Fibroblast of lung (primary cell): ENCODE measurements at regions not wholly inside any gene's neighbourhood (a gene's known extent, or its start where the extent isn't known, plus 50 kb on each side); places are given as distances from the start of the nearest gene placed in this dataset.

Experiments used
- DNase-seq, 2 donors: peaks; one replicate each; pipeline versions ENCODE4 v3.0.0 to v3.0.0-alpha.2; 2010; ENCODE audit warnings: low read depth in 2 of 2
- H2AFZ ChIP-seq: 2 replicates; pipeline ENCODE4 v1.5.1; 2012; ENCODE audit warnings: low read length, control low read depth, inconsistent platforms
- H3K27ac ChIP-seq: 2 replicates; pipeline ENCODE4 v1.5.1; 2011; ENCODE audit warnings: low read length, control low read depth; ENCODE audit not compliant: insufficient read depth
- H3K27me3 ChIP-seq: 2 replicates; pipeline ENCODE4 v1.5.1; 2011; ENCODE audit warnings: mild to moderate bottlenecking, low read length; ENCODE audit not compliant: control insufficient read depth, insufficient read depth
- H3K36me3 ChIP-seq: 2 replicates; pipeline ENCODE4 v1.5.1; 2011; ENCODE audit warnings: low read length; ENCODE audit not compliant: control insufficient read depth, insufficient read depth
- H3K4me1 ChIP-seq: 2 replicates; pipeline ENCODE4 v1.5.1; 2011; ENCODE audit warnings: low read length; ENCODE audit not compliant: control insufficient read depth, insufficient read depth; ENCODE audit errors: extremely low read depth
- H3K4me2 ChIP-seq: 2 replicates; pipeline ENCODE4 v1.5.1; 2011; ENCODE audit warnings: low read length, control low read depth; ENCODE audit not compliant: insufficient read depth; ENCODE audit errors: extremely low read depth
- H3K4me3 ChIP-seq, 4 experiments: fragments of 200-600 bp in 1 of 4; sonication (generic) in 1 of 4; replicated peaks in 1 of 4; 2 replicates each; pipeline ENCODE4 v1.5.1; 2011 to 2016; ENCODE audit warnings: low read length in 4 of 4, low read depth in 3 of 4, mild to moderate bottlenecking in 3 of 4, control low read depth in 2 of 4, inconsistent platforms in 1 of 4, mixed read lengths in 1 of 4; ENCODE audit not compliant: insufficient read depth in 1 of 4; ENCODE audit errors: control extremely low read depth in 1 of 4
- H3K79me2 ChIP-seq: 2 replicates; pipeline ENCODE4 v1.5.1; 2012; ENCODE audit warnings: mild to moderate bottlenecking, low read length, inconsistent platforms; ENCODE audit not compliant: control insufficient read depth, insufficient read depth
- H3K9ac ChIP-seq: 2 replicates; pipeline ENCODE4 v1.5.1; 2011; ENCODE audit warnings: mild to moderate bottlenecking, low read length, control low read depth; ENCODE audit not compliant: insufficient read depth
- H3K9me3 ChIP-seq: 2 replicates; pipeline ENCODE4 v1.5.1; 2012; ENCODE audit warnings: low read depth, low read length; ENCODE audit not compliant: control insufficient read depth, insufficient read depth
- H4K20me1 ChIP-seq: 2 replicates; pipeline ENCODE4 v1.5.1; 2011; ENCODE audit warnings: low read length; ENCODE audit not compliant: control insufficient read depth, insufficient read depth; ENCODE audit errors: extremely low read depth
- CTCF ChIP-seq, 2 donors: IDR thresholded peaks in 1 of 2; conservative IDR thresholded peaks in 1 of 2; 1 replicate in 1 of 2; 2 replicates in 1 of 2; pipeline ENCODE4 v1.5.1; 2011 to 2012; ENCODE audit warnings: low read length in 2 of 2, control low read depth in 1 of 2, inconsistent platforms in 1 of 2, low read depth in 1 of 2, mild to moderate bottlenecking in 1 of 2
- EZH2 ChIP-seq: IDR thresholded peaks from 2 replicates; pipeline ENCODE4 v1.5.1; 2012; ENCODE audit warnings: low read length, control low read depth, mild to moderate bottlenecking; ENCODE audit errors: missing control alignments

DNA sequence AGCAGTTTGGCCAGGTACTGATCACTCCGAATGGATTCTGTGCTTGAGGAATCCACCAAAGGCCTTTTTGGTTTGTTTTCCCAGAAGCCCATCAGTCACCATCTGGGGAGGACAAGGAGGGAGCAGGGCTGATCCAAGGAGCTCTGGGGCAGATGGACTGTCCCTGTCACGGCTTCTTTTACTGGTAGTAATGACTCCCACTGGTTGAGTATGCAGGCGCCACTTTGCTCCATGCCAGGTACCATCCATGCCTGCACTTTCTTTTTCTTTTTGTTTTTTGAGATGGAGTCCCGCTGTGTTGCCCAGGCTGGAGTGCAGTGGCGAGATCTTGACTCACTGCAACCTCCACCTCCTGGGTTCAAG, 101.7 kb downstream of the UBIAD1 start:
- Histone ChIP-seq H3K9me3 (no peaks in the 10 kb centered on the region), H4K20me1 (no peaks in the 10 kb centered on the region), H3K4me2 (no peak overlapping the region), H3K79me2 (no peaks in the 10 kb centered on the region), H3K9ac (no peak overlapping the region), H3K27ac (no peak overlapping the region), H3K4me3 (no peak overlapping the region), H2AFZ (no peak overlapping the region), H3K4me1 (no peaks in the 10 kb centered on the region), H3K36me3 (no peaks in the 10 kb centered on the region), H3K27me3 (no peaks in the 10 kb centered on the region)
- TF ChIP-seq CTCF (conservative IDR thresholded peaks at IDR 0.05 in 1 of 2, IDR thresholded peaks at IDR 0.05 in 1 of 2; ENCODE audit: low read depth in 1 of 2, low read length in 2 of 2): no peak
- no peak for TF ChIP-seq EZH2
- no peak for DNase-seq

DNA sequence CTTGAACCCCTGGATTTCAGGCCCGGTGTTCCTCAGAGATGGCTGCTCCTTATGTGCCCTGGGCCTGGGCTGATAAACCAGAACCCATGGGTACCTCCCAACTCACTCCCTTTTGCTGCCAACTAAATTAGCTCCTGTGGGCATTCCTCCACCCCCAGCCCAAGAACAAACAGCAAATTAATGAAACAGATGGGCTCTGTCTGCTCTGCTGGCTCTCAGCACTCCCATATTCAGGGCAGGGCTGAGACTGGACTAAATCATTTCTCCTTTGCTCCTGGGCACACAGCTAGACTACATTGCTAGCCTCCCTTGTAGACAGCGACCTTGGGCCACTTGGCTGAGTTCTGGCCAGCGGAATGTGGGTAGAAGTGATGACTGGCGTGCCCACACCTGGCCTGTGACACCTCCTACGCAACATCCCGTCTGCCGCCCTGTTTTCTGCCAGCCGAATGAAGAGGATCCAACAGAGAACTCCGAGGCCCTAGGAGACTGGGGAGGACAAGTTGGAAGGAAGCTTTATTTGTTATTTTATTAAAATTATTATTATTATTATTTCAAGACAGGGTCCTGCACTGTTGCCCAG, 101.9 kb upstream of the DISP3 start:
- Histone ChIP-seq H2AFZ (no peak overlapping the region), H3K9ac (no peak overlapping the region), H3K79me2 (no peaks in the 10 kb centered on the region), H3K4me3 (no peak overlapping the region), H3K9me3 (no peaks in the 10 kb centered on the region), H3K4me2 (no peak overlapping the region), H3K27ac (no peak overlapping the region), H4K20me1 (no peaks in the 10 kb centered on the region), H3K36me3 (no peaks in the 10 kb centered on the region), H3K4me1 (no peaks in the 10 kb centered on the region), H3K27me3 (no peaks in the 10 kb centered on the region)
- TF ChIP-seq CTCF (conservative IDR thresholded peaks at IDR 0.05 in 1 of 2, IDR thresholded peaks at IDR 0.05 in 1 of 2; ENCODE audit: low read depth in 1 of 2, low read length in 2 of 2) (no peak), EZH2 (no peak)
- no peak for DNase-seq

- H3K4me1 ChIP-seq: no peaks in the 10 kb centered on the region
- H3K36me3 ChIP-seq: no peaks in the 10 kb centered on the region
- no peak overlapping the region for H2AFZ ChIP-seq
- no peaks in the 10 kb centered on the region for H3K79me2 ChIP-seq
- no peak overlapping the region for H3K27ac ChIP-seq
- H3K4me2 ChIP-seq: no peak overlapping the region
- H3K9me3 ChIP-seq: no peaks in the 10 kb centered on the region
- no peak overlapping the region for H3K4me3 ChIP-seq
- H3K27me3 ChIP-seq: no peaks in the 10 kb centered on the region
- H4K20me1 ChIP-seq: no peaks in the 10 kb centered on the region
- H3K9ac ChIP-seq: no peak overlapping the region
- DNase-seq: no peak
- no peak for TF ChIP-seq CTCF (conservative IDR thresholded peaks at IDR 0.05 in 1 of 2, IDR thresholded peaks at IDR 0.05 in 1 of 2; ENCODE audit: low read depth in 1 of 2, low read length in 2 of 2)
- no peak for TF ChIP-seq EZH2
These were observed 101.0 kb upstream of the DISP3 start for GRCh38 chr1:11377954-11378353.
